ENCODE measurements at regions not wholly inside any gene's neighbourhood (a gene's known extent, or its start where the extent isn't known, plus 50 kb on each side); places are given as distances from the start of the nearest gene placed in this dataset.
A peak's percentile ranks its signal among the peaks of the same experiment; 100 is the strongest.

- peak; percentile 20 for DNase-seq (ENCODE audit: low read depth, low spot score)
- no TSS peak for BruUV-seq (replicated peaks)
- ChIA-PET CTCF (interaction anchor here (0.6 to 0.7 kb wide), 2 partner anchors 25 to 436 kb away, joined by 3 to 4 read pairs; no protein-coding TSS in a partner anchor), POLR2A (no interaction called here)
- in situ Hi-C loops (cut with HindIII; ENCODE audit: low pct_unique_long_range_greater_than_20kb, low sequenced_read_pairs) (no loop called here), intact Hi-C loops (cut with micrococcal nuclease; ENCODE audit: unreplicated experiment) (no loop called here)
- TF ChIP-seq, protein P1, sequence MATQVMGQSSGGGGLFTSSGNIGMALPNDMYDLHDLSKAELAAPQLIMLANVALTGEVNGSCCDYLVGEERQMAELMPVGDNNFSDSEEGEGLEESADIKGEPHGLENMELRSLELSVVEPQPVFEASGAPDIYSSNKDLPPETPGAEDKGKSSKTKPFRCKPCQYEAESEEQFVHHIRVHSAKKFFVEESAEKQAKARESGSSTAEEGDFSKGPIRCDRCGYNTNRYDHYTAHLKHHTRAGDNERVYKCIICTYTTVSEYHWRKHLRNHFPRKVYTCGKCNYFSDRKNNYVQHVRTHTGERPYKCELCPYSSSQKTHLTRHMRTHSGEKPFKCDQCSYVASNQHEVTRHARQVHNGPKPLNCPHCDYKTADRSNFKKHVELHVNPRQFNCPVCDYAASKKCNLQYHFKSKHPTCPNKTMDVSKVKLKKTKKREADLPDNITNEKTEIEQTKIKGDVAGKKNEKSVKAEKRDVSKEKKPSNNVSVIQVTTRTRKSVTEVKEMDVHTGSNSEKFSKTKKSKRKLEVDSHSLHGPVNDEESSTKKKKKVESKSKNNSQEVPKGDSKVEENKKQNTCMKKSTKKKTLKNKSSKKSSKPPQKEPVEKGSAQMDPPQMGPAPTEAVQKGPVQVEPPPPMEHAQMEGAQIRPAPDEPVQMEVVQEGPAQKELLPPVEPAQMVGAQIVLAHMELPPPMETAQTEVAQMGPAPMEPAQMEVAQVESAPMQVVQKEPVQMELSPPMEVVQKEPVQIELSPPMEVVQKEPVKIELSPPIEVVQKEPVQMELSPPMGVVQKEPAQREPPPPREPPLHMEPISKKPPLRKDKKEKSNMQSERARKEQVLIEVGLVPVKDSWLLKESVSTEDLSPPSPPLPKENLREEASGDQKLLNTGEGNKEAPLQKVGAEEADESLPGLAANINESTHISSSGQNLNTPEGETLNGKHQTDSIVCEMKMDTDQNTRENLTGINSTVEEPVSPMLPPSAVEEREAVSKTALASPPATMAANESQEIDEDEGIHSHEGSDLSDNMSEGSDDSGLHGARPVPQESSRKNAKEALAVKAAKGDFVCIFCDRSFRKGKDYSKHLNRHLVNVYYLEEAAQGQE (IDR thresholded peaks at IDR 0.05; ENCODE audit: insufficient read depth in 1 of 2, low read depth in 2 of 2, low read length in 1 of 2): no peak
- no peak for TF ChIP-seq SIN3A (IDR thresholded peaks at IDR 0.05; ENCODE audit: borderline replicate concordance, insufficient read depth, low read depth, low read length)
- TF ChIP-seq CTCF (IDR thresholded peaks at IDR 0.05): peak; percentile 85
- Histone ChIP-seq H3K4me3 (ENCODE audit: low read depth in 2 of 2, low read length in 2 of 2) (no peak overlapping the region), H3K36me3 (ENCODE audit: control insufficient read depth, insufficient read depth, low read length) (no peaks in the 10 kb centered on the region), H3K27ac (ENCODE audit: low read length) (no peak overlapping the region), H3K9me3 (ENCODE audit: control insufficient read depth, insufficient read depth, low read depth, low read length) (no peaks in the 10 kb centered on the region), H3K27me3 (ENCODE audit: control insufficient read depth, insufficient read depth, low read length) (no peaks in the 10 kb centered on the region), H3K4me1 (ENCODE audit: control insufficient read depth, insufficient read depth, low read length) (no peaks in the 10 kb centered on the region)
- peak; percentile 92 for ATAC-seq
Measured at GRCh38 chr6:4210629-4211419, 75.4 kb upstream of the ECI2 start.

DNA sequence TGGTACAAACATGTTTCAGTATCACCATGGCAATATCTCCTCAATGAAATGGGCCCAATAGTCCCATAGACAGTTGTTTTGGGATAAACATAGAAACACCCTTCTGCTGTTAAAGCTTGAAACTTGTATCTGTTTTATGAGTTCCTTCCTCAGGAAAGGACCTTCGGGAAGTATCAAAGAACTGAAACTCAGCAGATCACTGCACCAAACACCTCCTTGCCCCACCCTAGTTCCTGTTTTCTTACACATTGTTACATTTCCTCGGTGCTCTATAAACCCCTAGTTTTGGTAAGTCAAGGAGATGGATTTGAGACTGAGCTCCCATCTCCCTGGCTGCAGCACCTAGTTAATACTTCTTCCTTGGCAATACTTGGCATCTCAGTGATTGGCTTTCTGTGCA, 73.8 kb upstream of the ECI2 start:
- in situ Hi-C loops (cut with HindIII; ENCODE audit: low pct_unique_long_range_greater_than_20kb, low sequenced_read_pairs) (no loop called here), intact Hi-C loops (cut with micrococcal nuclease; ENCODE audit: unreplicated experiment) (no loop called here)
- DNase-seq (ENCODE audit: low read depth, low spot score): no peak
- ChIA-PET CTCF (no interaction called here), POLR2A (no interaction called here)
- H3K4me3 ChIP-seq (ENCODE audit: low read depth in 2 of 2, low read length in 2 of 2): no peak overlapping the region
- no peaks in the 10 kb centered on the region for H3K36me3 ChIP-seq (ENCODE audit: control insufficient read depth, insufficient read depth, low read length)
- BruUV-seq (replicated peaks): no TSS peak
- ATAC-seq: no peak
- no peaks in the 10 kb centered on the region for H3K27me3 ChIP-seq (ENCODE audit: control insufficient read depth, insufficient read depth, low read length)
- H3K9me3 ChIP-seq (ENCODE audit: control insufficient read depth, insufficient read depth, low read depth, low read length): no peaks in the 10 kb centered on the region
- H3K4me1 ChIP-seq (ENCODE audit: control insufficient read depth, insufficient read depth, low read length): no peaks in the 10 kb centered on the region
- no peak overlapping the region for H3K27ac ChIP-seq (ENCODE audit: low read length)
- TF ChIP-seq POLR2AphosphoS5 (IDR thresholded peaks at IDR 0.05; ENCODE audit: low read depth, low read length) (no peak), CTCF (IDR thresholded peaks at IDR 0.05) (no peak), SIN3A (IDR thresholded peaks at IDR 0.05; ENCODE audit: borderline replicate concordance, insufficient read depth, low read depth, low read length) (no peak), TCF7L2 (IDR thresholded peaks at IDR 0.05; ENCODE audit: low read depth, low read length) (no peak)
- TF ChIP-seq, protein P1 (IDR thresholded peaks at IDR 0.05; ENCODE audit: insufficient read depth in 1 of 2, low read depth in 2 of 2, low read length in 1 of 2): no peak

All from Panc1 (cell line).